Tibial nerve (tissue), 4 donors: ENCODE measurements at regions not wholly inside any gene's neighbourhood (a gene's known extent, or its start where the extent isn't known, plus 50 kb on each side); places are given as distances from the start of the nearest gene placed in this dataset.

ENCODE experiments used
- EP300 ChIP-seq, 2 donors: sonication (generic); formaldehyde crosslinking; IDR thresholded peaks; one replicate each; pipeline ENCODE4 v1.6.1; 2017; ENCODE audit warnings: antibody characterized with exemption in 2 of 2, mild to moderate bottlenecking in 1 of 2
- POLR2A ChIP-seq, 2 donors: fragments of 450-650 bp; IDR thresholded peaks; one replicate each; pipeline ENCODE4 v1.6.1; 2017; ENCODE audit warnings: antibody characterized with exemption in 2 of 2, mild to moderate bottlenecking in 2 of 2, moderate library complexity in 2 of 2
- TF ChIP-seq, protein P1 (sequence below), 5 experiments: fragments of 200-600 bp in 3 of 5; fragments of 450-650 bp in 2 of 5; sonication (generic) in 3 of 5; IDR thresholded peaks; one replicate each; pipeline ENCODE4 v1.5.1; 2016 to 2019; ENCODE audit warnings: antibody characterized with exemption in 5 of 5, mild to moderate bottlenecking in 3 of 5, moderate library complexity in 2 of 5

DNA sequence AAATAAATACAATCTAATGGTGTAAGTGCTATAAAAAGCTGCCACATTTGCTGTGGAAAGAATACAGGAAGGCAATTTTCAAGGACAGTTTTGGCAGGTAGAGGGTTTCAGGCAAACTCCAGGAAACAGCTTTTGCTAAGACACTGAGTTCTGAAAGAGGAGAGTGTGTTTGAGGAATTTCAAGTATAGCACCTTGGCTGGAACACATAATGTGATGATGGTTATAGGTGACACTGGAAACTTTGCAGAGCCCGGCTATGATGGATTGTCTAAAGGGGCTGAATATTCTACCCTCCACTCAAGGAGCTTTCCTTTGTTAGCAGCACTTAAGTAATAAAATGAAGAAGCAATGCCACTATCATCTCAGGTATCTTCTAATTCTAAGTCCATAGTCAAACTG, 209.4 kb upstream of the TGFBR2 start:
- no peak for TF ChIP-seq POLR2A (IDR thresholded peaks at IDR 0.05)
- TF ChIP-seq, protein P1, sequence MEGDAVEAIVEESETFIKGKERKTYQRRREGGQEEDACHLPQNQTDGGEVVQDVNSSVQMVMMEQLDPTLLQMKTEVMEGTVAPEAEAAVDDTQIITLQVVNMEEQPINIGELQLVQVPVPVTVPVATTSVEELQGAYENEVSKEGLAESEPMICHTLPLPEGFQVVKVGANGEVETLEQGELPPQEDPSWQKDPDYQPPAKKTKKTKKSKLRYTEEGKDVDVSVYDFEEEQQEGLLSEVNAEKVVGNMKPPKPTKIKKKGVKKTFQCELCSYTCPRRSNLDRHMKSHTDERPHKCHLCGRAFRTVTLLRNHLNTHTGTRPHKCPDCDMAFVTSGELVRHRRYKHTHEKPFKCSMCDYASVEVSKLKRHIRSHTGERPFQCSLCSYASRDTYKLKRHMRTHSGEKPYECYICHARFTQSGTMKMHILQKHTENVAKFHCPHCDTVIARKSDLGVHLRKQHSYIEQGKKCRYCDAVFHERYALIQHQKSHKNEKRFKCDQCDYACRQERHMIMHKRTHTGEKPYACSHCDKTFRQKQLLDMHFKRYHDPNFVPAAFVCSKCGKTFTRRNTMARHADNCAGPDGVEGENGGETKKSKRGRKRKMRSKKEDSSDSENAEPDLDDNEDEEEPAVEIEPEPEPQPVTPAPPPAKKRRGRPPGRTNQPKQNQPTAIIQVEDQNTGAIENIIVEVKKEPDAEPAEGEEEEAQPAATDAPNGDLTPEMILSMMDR (IDR thresholded peaks at IDR 0.05), result no peak
- no peak for TF ChIP-seq EP300 (IDR thresholded peaks at IDR 0.05)
